ENCODE measurements at regions not wholly inside any gene's neighbourhood (a gene's known extent, or its start where the extent isn't known, plus 50 kb on each side); places are given as distances from the start of the nearest gene placed in this dataset.

DNA sequence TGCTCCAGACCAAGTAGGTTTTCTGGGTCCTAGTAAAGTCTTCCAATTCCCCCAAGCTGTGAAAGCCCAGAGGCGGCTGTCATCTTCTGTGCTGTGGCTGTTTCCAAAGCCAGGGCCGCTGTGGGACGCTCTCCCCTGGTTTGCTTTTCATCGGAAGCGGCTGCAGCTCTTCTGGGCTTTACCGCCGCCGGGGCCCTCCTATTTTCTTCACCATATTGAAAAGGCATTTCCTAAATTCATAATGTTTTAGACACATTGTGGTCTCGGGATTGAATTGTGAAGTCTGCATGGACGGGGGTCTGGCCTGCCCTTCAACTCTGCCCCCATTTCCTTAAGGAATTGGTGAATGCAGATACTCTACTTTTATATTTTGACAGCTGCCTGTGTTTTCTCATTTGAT, 551.4 kb upstream of the MGMT start:
- TF ChIP-seq, protein P1, sequence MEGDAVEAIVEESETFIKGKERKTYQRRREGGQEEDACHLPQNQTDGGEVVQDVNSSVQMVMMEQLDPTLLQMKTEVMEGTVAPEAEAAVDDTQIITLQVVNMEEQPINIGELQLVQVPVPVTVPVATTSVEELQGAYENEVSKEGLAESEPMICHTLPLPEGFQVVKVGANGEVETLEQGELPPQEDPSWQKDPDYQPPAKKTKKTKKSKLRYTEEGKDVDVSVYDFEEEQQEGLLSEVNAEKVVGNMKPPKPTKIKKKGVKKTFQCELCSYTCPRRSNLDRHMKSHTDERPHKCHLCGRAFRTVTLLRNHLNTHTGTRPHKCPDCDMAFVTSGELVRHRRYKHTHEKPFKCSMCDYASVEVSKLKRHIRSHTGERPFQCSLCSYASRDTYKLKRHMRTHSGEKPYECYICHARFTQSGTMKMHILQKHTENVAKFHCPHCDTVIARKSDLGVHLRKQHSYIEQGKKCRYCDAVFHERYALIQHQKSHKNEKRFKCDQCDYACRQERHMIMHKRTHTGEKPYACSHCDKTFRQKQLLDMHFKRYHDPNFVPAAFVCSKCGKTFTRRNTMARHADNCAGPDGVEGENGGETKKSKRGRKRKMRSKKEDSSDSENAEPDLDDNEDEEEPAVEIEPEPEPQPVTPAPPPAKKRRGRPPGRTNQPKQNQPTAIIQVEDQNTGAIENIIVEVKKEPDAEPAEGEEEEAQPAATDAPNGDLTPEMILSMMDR (conservative IDR thresholded peaks at IDR 0.05): no peak
- H3K27ac ChIP-seq: no peak overlapping the region

DNA sequence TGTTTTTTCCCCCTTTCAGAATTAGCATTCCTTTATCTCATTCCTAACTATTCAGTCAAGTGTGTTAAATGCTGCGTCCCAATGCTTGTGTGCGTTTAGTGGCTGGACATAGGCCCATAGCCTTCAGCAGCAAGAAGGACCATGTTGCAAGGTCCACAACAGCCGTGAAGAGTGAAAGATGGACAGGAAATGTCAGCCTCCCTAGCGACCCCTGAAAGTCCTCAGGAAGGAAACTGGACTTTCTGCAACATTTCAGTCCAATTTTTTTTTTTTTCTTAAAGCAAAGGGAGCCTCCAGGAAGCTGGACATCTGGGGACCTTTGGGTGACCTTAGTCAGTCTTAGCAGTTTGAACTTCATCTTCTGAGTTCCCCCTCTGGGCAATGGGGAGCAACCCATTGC, 550.7 kb upstream of the MGMT start:
- no peak overlapping the region for H3K27ac ChIP-seq
- TF ChIP-seq, protein P1 (conservative IDR thresholded peaks at IDR 0.05): no peak

DNA sequence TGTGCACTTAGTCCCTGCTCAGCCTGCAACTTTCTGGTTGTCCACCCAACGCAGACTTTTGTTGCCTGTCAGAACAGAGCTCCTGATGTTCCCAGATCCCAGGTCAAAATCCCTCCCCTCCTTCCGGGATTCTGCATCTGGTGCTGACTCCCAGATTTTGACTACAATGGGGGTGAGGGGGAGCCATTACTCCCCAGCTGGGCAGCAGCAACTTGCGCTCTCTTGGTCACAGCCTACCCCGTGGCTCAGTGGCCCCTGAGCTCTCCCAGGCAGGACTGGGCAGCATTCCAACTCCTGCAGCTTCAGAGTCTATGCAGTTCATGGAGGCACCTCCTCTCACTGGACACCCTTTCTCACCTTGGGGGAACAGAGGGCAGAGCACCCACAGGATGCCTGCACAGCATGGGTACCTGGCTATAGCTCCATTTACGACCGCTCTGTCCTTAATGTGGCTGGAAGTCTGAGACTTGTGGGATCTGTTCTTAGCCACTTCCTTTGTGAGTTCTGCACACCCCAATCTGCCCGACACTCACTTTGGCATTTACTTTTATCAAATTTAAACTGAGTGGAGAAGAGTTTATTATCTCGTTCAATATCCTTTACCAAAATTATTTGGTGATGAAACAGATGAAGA, 545.5 kb upstream of the MGMT start:
- TF ChIP-seq, protein P1 (conservative IDR thresholded peaks at IDR 0.05): no peak

DNA sequence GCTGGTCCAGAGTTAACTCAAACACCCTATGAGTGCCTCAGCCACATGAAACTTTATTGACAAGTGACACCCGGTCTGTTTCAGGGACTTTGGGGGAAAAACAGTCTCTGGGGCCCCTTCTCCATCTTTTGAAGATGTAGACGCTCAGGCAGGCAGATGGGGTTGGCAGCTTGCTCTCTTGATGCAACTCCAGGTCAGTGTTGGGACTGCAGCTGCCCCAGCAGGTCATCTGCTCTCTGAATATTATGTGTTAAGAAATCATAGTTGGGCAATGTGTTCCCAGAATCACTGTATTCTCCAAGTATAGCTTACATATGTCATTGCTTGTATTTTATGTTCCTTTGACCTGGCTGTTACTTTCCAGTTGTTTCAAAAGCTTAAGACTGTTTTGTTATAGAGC, 544.9 kb upstream of the MGMT start:
- no peak overlapping the region for H3K27ac ChIP-seq
- TF ChIP-seq, protein P1 (conservative IDR thresholded peaks at IDR 0.05): no peak

More for the DNA sequence above, 545.5 kb upstream of the MGMT start:
- H3K27ac ChIP-seq: no peak overlapping the region

DNA sequence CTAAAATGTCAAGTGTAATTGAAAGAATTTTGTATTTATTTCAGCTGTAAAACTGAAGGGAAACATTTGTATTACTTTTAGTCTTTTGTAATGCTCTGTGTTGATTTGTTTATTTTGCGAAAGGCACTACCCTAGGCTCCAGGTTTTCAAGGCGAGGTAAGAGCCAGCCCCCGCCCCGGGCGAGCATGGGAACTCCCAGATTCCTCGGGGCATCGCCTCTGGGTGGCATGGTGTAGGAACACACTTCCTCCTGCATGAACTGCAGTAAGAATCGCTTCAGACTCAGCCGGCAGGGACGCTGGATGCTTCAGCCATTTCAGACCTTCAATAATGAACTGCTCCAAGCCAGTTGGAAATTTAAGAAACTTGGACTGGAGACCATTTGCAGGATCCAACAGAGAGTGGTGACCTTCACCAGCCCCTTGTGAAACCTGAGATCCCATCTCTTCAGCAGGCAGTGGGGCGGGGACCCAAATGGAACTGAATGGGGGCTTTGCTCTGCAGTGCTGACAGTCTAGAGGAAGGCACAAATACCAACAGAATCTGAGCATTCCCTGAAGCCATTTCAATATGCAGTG, 544.3 kb upstream of the MGMT start:
- TF ChIP-seq, protein P1 (conservative IDR thresholded peaks at IDR 0.05): no peak
- H3K27ac ChIP-seq: no peak overlapping the region

DNA sequence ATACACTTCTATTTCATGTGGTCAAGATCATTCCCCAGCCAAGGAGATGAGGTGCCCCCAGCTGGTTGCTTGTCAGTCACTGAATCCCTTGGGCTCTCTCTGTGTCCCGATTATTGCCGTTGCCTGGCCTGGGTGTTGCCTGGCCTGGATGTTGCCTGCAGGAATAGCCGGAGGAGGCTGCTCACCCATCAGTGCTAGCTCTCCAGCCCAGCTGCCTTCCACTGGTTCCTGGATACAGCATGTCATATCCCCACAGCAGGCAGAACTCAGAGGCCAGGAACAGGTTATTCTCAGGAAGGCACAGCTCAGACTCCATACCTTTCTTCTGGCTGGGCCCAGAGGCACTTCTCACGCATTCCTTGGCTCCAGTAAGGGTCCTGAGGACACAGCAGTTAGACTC, 542.1 kb upstream of the MGMT start:
- TF ChIP-seq, protein P1 (conservative IDR thresholded peaks at IDR 0.05): no peak
- no peak overlapping the region for H3K27ac ChIP-seq

DNA sequence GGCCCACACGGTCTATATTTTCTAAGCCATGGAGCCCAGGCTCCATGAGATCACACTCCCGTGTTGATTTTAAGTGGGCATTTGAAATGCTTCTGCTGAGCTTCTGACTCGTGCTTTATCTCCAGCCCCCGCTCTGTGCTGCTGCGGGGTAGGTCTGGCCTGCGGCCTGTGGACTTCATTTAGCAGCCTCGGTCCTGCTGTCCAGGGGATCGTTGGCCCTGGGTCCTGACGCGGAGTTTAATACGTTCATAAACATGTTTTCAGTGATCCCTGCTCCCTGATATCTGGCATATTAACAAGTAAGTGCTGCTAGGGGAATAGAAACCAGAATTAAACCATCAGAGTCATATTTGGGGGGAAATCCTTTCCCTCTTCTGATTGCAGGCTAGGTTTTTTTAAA, 540.3 kb upstream of the MGMT start:
- H3K27ac ChIP-seq: no peak overlapping the region
- TF ChIP-seq, protein P1 (conservative IDR thresholded peaks at IDR 0.05): no peak
